Activated CD4-positive, alpha-beta T cell treated with anti-CD3 and anti-CD28 coated beads, Interleukin-2, Interleukin-6, amounts not matched to agents 100 ng/mL and 50 ng/mL, durations not matched to agents 16 hours and 8 hours (primary cell): ENCODE measurements at regions not wholly inside any gene's neighbourhood (a gene's known extent, or its start where the extent isn't known, plus 50 kb on each side); places are given as distances from the start of the nearest gene placed in this dataset.

Experiments
- DNase-seq: peaks from one replicate; pipeline ENCODE4 v3.0.0-alpha.2; 2020

GRCh38 chr2:12090072-12090471 is 343.6 kb downstream of the LPIN1 start:
- DNase-seq = no peak

- DNase-seq = no peak
Observed at GRCh38 chr2:12090590-12090989, 344.2 kb downstream of the LPIN1 start.

- no peak for DNase-seq
Observed at GRCh38 chr2:12091201-12091806, 344.9 kb downstream of the LPIN1 start.

- DNase-seq = no peak
Observed at GRCh38 chr2:12094134-12094533, 347.7 kb downstream of the LPIN1 start.

- DNase-seq = no peak
Observed at GRCh38 chr2:12096051-12096787, 349.8 kb downstream of the LPIN1 start.

- no peak for DNase-seq
Observed at GRCh38 chr2:12096788-12097449, 350.5 kb downstream of the LPIN1 start.

GRCh38 chr2:12097859-12098258 is 351.4 kb downstream of the LPIN1 start:
- DNase-seq = no peak

- DNase-seq = no peak
Observed at GRCh38 chr2:12099374-12099773, 352.9 kb downstream of the LPIN1 start.

- no peak for DNase-seq
Observed at GRCh38 chr2:12102679-12103078, 356.2 kb downstream of the LPIN1 start.

GRCh38 chr2:12105180-12105579 is 358.7 kb downstream of the LPIN1 start:
- DNase-seq = no peak

- DNase-seq = peak; percentile 41
Observed at GRCh38 chr2:12106440-12107080, 360.1 kb downstream of the LPIN1 start.

GRCh38 chr2:12107321-12107720 is 360.9 kb downstream of the LPIN1 start:
- DNase-seq = no peak

- no peak for DNase-seq
Observed at GRCh38 chr2:12107939-12108338, 361.5 kb downstream of the LPIN1 start.

- no peak for DNase-seq
Observed at GRCh38 chr2:12109363-12110017, 363.1 kb downstream of the LPIN1 start.

- DNase-seq = no peak
Observed at GRCh38 chr2:12110074-12110473, 363.6 kb downstream of the LPIN1 start.

GRCh38 chr2:12110481-12110880 is 364.0 kb downstream of the LPIN1 start:
- DNase-seq = no peak

GRCh38 chr2:12113412-12113811 is 367.0 kb downstream of the LPIN1 start:
- DNase-seq = no peak

GRCh38 chr2:12114816-12115215 is 368.4 kb downstream of the LPIN1 start:
- DNase-seq = no peak

GRCh38 chr2:12116228-12116750 is 369.9 kb downstream of the LPIN1 start:
- no peak for DNase-seq

GRCh38 chr2:12119841-12120240 is 373.4 kb downstream of the LPIN1 start:
- DNase-seq = no peak

GRCh38 chr2:12120281-12121150 is 374.1 kb downstream of the LPIN1 start:
- DNase-seq = no peak

GRCh38 chr2:12124790-12125189 is 378.4 kb downstream of the LPIN1 start:
- DNase-seq = no peak
